ENCODE measurements at regions not wholly inside any gene's neighbourhood (a gene's known extent, or its start where the extent isn't known, plus 50 kb on each side); places are given as distances from the start of the nearest gene placed in this dataset.

DNA sequence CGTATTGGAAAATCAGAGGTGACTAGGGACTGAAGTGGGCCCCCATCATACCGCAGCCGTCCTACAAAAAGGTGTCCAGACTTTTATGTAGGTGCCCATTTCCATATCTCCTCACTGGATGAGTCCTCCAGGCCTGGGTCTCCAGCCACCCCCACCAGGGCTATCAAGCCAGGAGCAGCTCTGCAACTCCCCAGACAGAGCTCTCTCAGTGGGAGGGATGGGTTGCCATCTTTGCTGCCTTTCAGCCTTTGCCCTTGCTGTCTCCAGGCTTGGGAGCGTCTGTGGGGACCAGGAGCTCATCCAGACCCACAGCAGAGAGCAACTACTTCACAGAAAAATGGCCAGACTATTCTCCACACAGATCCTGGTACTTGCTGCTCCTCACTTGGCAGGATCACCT is 802.7 kb upstream of the IGFBP3 start:
- no peak for DNase-seq (ENCODE audit: low read depth, low spot score)
- ChIA-PET POLR2A (interaction anchor here (0.5 kb wide), 1 partner anchor 18 kb away, joined by 3 read pairs; no protein-coding TSS in a partner anchor), CTCF (no interaction called here)
- TF ChIP-seq, protein P1, sequence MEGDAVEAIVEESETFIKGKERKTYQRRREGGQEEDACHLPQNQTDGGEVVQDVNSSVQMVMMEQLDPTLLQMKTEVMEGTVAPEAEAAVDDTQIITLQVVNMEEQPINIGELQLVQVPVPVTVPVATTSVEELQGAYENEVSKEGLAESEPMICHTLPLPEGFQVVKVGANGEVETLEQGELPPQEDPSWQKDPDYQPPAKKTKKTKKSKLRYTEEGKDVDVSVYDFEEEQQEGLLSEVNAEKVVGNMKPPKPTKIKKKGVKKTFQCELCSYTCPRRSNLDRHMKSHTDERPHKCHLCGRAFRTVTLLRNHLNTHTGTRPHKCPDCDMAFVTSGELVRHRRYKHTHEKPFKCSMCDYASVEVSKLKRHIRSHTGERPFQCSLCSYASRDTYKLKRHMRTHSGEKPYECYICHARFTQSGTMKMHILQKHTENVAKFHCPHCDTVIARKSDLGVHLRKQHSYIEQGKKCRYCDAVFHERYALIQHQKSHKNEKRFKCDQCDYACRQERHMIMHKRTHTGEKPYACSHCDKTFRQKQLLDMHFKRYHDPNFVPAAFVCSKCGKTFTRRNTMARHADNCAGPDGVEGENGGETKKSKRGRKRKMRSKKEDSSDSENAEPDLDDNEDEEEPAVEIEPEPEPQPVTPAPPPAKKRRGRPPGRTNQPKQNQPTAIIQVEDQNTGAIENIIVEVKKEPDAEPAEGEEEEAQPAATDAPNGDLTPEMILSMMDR (IDR thresholded peaks at IDR 0.05; ENCODE audit: insufficient read depth, low read length, missing control alignments) = no peak
- H3K4me3 ChIP-seq (ENCODE audit: low read depth, low read length) = no peak overlapping the region

DNA sequence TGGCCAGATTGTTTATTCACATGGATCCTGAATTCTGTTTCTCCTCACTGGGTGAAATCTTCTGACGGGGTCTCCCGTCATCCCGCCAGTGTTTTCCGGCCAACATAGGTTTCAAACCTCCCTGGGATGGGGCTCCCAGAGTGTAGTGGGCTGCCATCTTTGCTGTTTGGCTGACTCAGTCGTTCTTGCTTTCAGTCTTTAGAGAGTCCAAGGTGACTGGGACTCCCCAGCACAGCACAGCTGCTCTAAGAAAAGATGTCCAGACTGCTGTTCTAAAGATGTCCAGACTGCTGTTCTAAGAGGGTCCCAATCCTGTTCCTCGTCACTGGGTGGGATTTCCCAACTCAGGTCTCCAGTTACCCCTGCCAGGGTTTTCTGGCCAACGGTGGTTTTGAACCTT is 801.9 kb upstream of the IGFBP3 start:
- DNase-seq (ENCODE audit: low read depth, low spot score) = no peak
- H3K4me3 ChIP-seq (ENCODE audit: low read depth, low read length) = no peak overlapping the region
- TF ChIP-seq, protein P1 (IDR thresholded peaks at IDR 0.05; ENCODE audit: insufficient read depth, low read length, missing control alignments) = no peak
- POLR2A ChIA-PET = no interaction called here
- CTCF ChIA-PET = interaction anchor here (1.2 kb wide), 1 partner anchor 800 kb away, joined by 3 read pairs; no protein-coding TSS in a partner anchor

DNA sequence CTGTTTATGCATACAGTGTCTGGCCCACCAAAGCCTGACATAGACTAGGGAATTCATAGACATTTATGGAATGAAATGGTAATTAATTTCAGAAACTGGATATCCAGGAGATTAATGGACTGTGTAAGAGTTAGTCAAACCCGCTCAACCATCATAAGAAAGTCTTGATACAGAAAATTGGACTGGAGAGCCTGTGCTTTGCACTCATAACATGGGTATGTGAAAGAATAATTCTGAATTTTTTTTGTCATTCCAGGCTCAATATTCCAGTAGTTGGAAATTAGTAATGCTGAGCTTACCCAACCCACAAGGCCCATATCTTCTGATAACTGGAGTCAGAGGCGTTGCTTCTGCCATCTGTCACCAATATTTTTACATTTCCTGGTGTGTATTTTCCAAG is 799.7 kb upstream of the IGFBP3 start:
- TF ChIP-seq, protein P1 (IDR thresholded peaks at IDR 0.05; ENCODE audit: insufficient read depth, low read length, missing control alignments) = no peak
- POLR2A ChIA-PET = no interaction called here
- CTCF ChIA-PET = no interaction called here
- no peak for DNase-seq (ENCODE audit: low read depth, low spot score)
- H3K4me3 ChIP-seq (ENCODE audit: low read depth, low read length) = no peak overlapping the region

DNA sequence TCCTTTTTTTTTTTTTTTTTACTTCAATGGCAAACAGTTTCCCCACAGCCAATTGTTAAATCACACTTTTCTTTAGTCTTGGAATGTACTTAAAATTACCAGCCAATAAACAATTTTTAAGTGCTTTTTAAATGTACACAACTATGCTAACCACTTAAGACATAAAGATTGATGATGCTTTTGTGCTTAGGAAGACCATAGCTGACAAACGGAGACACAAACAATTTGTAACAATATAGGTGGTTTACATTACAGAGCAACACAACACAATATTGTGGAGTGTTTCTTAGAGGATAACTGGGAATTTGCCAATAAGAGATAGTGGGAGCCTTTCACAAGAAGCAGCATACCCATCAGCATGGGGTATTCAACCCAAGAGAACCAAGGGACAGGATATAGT is 798.5 kb upstream of the IGFBP3 start:
- ChIA-PET POLR2A (no interaction called here), CTCF (interaction anchor here (0.6 to 0.7 kb wide), 2 partner anchors 30 to 1617 kb away, joined by 3 read pairs; no protein-coding TSS in a partner anchor)
- TF ChIP-seq, protein P1 (IDR thresholded peaks at IDR 0.05; ENCODE audit: insufficient read depth, low read length, missing control alignments) = no peak
- no peak overlapping the region for H3K4me3 ChIP-seq (ENCODE audit: low read depth, low read length)
- no peak for DNase-seq (ENCODE audit: low read depth, low spot score)

DNA sequence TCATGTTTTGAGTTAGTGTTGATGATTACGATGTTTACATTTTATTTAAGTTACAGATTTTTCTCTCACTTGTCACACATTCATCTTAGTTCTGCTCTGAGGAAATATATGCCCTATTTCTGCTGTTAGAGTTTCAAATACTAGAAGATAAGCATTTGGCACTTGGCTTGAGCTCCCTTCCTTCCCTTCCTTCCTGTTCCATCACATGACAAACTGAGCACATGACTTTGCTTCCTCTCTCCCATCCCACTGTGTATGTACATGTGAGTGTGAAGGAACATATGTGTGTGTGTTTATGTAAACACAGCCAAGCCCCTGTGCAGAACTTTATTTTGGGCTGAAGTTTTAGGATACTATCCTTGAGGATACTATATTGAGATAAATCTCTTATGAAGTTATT is 795.9 kb upstream of the IGFBP3 start:
- ChIA-PET POLR2A (no interaction called here), CTCF (no interaction called here)
- no peak for DNase-seq (ENCODE audit: low read depth, low spot score)
- TF ChIP-seq, protein P1 (IDR thresholded peaks at IDR 0.05; ENCODE audit: insufficient read depth, low read length, missing control alignments) = no peak
- no peak overlapping the region for H3K4me3 ChIP-seq (ENCODE audit: low read depth, low read length)

DNA sequence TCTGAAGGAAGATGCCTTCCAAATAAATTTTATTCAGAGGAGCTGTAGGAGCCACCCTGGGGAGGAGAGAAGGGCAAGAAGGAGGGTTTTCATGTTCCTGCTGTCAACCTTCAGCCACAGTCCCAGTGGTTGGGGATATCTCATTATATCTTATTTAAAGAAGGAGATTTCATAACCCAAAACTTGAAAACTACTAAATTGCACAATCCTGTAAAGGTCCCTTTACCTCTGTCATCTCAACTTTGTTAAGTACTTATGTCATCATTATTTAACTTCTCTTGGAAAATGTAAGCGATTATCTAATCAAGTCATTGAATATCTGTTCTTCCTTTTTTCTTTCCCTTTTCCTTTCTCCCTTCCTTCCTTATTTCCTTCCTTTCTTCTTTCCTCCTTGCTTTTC is 794.5 kb upstream of the IGFBP3 start:
- CTCF ChIA-PET = no interaction called here
- POLR2A ChIA-PET = no interaction called here
- no peak overlapping the region for H3K4me3 ChIP-seq (ENCODE audit: low read depth, low read length)
- TF ChIP-seq, protein P1 (IDR thresholded peaks at IDR 0.05; ENCODE audit: insufficient read depth, low read length, missing control alignments) = no peak
- DNase-seq (ENCODE audit: low read depth, low spot score) = no peak

Measured in AG04449 (cell line).